GM23248 (cell line): ENCODE measurements at regions not wholly inside any gene's neighbourhood (a gene's known extent, or its start where the extent isn't known, plus 50 kb on each side); places are given as distances from the start of the nearest gene placed in this dataset.

ENCODE experiments used
- EZH2 ChIP-seq: fragments of 200-600 bp; sonication (generic); IDR thresholded peaks from 2 replicates; pipeline ENCODE4 v1.6.1; 2018; ENCODE audit warnings: antibody characterized with exemption, mild to moderate bottlenecking; ENCODE audit not compliant: insufficient read depth, poor library complexity, severe bottlenecking
- EZH2phosphoT487 ChIP-seq: fragments of 200-600 bp; sonication (generic); IDR thresholded peaks from 2 replicates; pipeline ENCODE4 v1.6.1; 2018; ENCODE audit warnings: antibody characterized with exemption, moderate library complexity, mild to moderate bottlenecking, low read depth; ENCODE audit not compliant: insufficient read depth

DNA sequence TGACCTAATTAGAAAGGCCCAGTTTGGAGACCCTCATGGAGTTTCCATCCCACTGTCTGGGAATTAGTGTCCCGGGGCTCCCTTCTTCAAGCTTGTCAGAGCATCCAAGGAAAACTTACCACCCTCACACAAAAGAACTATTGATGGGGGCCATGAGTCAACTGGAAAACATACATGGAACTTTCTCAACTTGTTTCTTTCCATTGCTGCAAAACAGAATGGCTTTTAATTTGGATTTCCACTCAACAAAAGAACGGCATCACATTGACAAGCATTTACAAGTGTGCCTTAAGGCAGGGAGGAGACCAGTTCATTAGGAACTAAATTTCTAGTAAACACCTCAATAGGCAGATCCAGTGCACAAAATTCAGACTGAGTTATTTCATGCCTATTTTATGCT lies 289.1 kb upstream of the PREP start:
- TF ChIP-seq EZH2phosphoT487, result no peak
- no peak for TF ChIP-seq EZH2
